Esophagus muscularis mucosa (tissue), 3 donors: ENCODE measurements at regions not wholly inside any gene's neighbourhood (a gene's known extent, or its start where the extent isn't known, plus 50 kb on each side); places are given as distances from the start of the nearest gene placed in this dataset.

Source experiments
- POLR2A ChIP-seq: fragments of 450-650 bp; IDR thresholded peaks from one replicate; pipeline ENCODE4 v1.6.1; 2017; ENCODE audit warnings: antibody characterized with exemption, moderate library complexity, mild to moderate bottlenecking, low read depth
- TF ChIP-seq, protein P1 (sequence below), 3 experiments: fragments of 200-600 bp in 2 of 3; fragments of 450-650 bp in 1 of 3; sonication (generic) in 2 of 3; IDR thresholded peaks; one replicate each; pipeline ENCODE4 v1.5.1; 2017 to 2019; ENCODE audit warnings: antibody characterized with exemption in 3 of 3, mild to moderate bottlenecking in 2 of 3, moderate library complexity in 1 of 3

GRCh38 chr2:58569475-58570185 is 328.5 kb upstream of the FANCL start:
- TF ChIP-seq, protein P1, sequence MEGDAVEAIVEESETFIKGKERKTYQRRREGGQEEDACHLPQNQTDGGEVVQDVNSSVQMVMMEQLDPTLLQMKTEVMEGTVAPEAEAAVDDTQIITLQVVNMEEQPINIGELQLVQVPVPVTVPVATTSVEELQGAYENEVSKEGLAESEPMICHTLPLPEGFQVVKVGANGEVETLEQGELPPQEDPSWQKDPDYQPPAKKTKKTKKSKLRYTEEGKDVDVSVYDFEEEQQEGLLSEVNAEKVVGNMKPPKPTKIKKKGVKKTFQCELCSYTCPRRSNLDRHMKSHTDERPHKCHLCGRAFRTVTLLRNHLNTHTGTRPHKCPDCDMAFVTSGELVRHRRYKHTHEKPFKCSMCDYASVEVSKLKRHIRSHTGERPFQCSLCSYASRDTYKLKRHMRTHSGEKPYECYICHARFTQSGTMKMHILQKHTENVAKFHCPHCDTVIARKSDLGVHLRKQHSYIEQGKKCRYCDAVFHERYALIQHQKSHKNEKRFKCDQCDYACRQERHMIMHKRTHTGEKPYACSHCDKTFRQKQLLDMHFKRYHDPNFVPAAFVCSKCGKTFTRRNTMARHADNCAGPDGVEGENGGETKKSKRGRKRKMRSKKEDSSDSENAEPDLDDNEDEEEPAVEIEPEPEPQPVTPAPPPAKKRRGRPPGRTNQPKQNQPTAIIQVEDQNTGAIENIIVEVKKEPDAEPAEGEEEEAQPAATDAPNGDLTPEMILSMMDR (IDR thresholded peaks at IDR 0.05) = no peak
- TF ChIP-seq POLR2A = no peak
